ENCODE measurements at regions not wholly inside any gene's neighbourhood (a gene's known extent, or its start where the extent isn't known, plus 50 kb on each side); places are given as distances from the start of the nearest gene placed in this dataset.

DNA sequence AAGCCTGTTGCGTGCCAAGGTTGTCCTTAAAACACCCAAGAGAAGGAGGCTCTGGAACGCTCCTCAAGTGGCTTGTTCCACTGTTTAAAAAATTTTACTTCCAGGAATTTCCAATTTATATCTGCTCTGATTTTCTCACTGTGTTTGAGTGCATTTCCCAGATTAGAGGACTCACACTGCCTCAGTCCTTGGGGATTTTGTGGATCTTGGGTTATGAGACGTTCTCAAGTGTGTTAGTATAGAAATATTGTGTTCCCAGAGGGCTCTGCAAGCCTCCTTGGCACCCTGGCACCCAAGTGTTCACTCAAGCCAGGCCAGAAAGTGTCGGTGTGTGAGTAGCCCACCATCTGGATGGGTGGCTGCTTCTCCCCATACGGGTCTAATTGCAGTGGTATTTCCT, 192.2 kb downstream of the SNX10 start:
- Histone ChIP-seq H3K4me3 (ENCODE audit: low read depth in 1 of 5, low read length in 5 of 5) (no peak overlapping the region), H3K4me1 (ENCODE audit: control insufficient read depth in 5 of 5, insufficient read depth in 5 of 5, low read length in 5 of 5) (peaks cover 0 to 32% (median 16%) of the 10 kb centered on the region in 5 donors), H3K27me3 (ENCODE audit: control insufficient read depth in 5 of 5, insufficient read depth in 4 of 5, low read length in 5 of 5) (no peaks in the 10 kb centered on the region), H3K27ac (ENCODE audit: low read depth, low read length) (no peak overlapping the region), H3K9me3 (ENCODE audit: control insufficient read depth in 5 of 5, low read length in 5 of 5) (no peaks in the 10 kb centered on the region), H3K36me3 (ENCODE audit: control insufficient read depth in 5 of 5, insufficient read depth in 5 of 5, low read length in 5 of 5) (no peaks in the 10 kb centered on the region), H3K9ac (ENCODE audit: low read length in 5 of 5) (no peak overlapping the region)

- Histone ChIP-seq H3K27ac (ENCODE audit: low read depth, low read length) (no peak overlapping the region), H3K27me3 (ENCODE audit: control insufficient read depth in 5 of 5, insufficient read depth in 4 of 5, low read length in 5 of 5) (no peaks in the 10 kb centered on the region), H3K36me3 (ENCODE audit: control insufficient read depth in 5 of 5, insufficient read depth in 5 of 5, low read length in 5 of 5) (no peaks in the 10 kb centered on the region), H3K9me3 (ENCODE audit: control insufficient read depth in 5 of 5, low read length in 5 of 5) (no peaks in the 10 kb centered on the region), H3K4me1 (ENCODE audit: control insufficient read depth in 5 of 5, insufficient read depth in 5 of 5, low read length in 5 of 5) (peaks cover 0 to 22% (median 6%) of the 10 kb centered on the region in 5 donors), H3K4me3 (ENCODE audit: low read depth in 1 of 5, low read length in 5 of 5) (no peak overlapping the region), H3K9ac (ENCODE audit: low read length in 5 of 5) (no peak overlapping the region)
Observed at GRCh38 chr7:26485367-26485934, 193.8 kb downstream of the SNX10 start.

DNA sequence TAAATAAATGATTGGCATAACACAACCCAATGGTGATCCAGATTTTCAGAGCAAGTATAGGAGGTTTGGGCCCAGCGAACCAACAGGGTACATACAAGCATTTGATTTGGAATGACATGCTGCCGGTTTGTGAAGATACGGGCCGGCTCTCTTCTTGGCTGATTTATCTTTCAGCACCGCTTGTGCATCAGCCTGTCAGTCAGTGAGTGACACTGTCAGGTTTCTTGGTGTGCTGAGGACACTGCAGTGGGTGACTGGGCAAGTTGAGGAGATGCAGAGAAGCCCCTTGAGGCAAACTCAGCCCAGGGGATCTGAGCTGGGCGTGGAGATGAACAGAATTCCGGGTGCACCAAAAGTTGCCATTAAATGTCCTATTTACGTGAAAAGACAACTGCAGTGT, 194.5 kb downstream of the SNX10 start:
- Histone ChIP-seq H3K4me1 (ENCODE audit: control insufficient read depth in 5 of 5, insufficient read depth in 5 of 5, low read length in 5 of 5) (peaks cover 0 to 26% (median 6%) of the 10 kb centered on the region in 5 donors), H3K27me3 (ENCODE audit: control insufficient read depth in 5 of 5, insufficient read depth in 4 of 5, low read length in 5 of 5) (peaks cover 0 to 3% (median 0%) of the 10 kb centered on the region in 5 donors), H3K4me3 (ENCODE audit: low read depth in 1 of 5, low read length in 5 of 5) (no peak overlapping the region), H3K9ac (ENCODE audit: low read length in 5 of 5) (no peak overlapping the region), H3K36me3 (ENCODE audit: control insufficient read depth in 5 of 5, insufficient read depth in 5 of 5, low read length in 5 of 5) (no peaks in the 10 kb centered on the region), H3K27ac (ENCODE audit: low read depth, low read length) (no peak overlapping the region), H3K9me3 (ENCODE audit: control insufficient read depth in 5 of 5, low read length in 5 of 5) (no peaks in the 10 kb centered on the region)

DNA sequence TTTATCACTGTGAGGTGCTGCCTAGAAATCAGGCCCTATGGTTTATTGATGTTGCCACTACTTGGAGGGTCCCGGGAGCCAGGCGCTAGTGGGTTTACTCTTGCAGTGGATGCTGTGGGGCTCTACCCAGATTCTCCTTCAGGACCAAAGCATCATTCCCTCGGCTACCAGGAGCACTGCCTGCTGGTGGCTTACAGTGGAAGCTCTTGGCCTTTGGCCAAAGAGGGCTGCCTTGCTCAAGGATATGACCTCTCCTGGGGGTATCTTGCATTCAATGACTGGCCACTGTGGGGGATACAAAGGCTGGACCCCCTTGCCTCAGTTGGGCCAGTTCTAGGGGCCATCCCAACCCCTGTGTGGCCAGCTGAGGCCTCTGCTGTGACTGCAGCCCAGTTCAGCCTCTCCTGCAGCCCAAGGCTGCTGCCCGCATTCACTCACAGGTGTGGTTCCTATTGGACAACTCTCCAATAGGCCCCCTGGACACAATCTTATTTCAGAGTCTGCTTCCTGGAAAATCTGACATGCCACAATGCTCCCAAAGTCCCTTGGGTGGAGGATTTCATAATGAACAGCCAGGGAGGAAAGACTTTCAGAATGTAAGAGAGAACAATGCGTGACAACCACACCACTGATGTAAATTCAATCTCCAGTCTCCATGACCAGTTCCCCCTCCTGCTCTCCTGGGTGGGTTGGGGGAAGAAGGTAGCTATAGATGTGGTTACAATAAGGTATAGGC, 196.3 kb downstream of the SNX10 start:
- H3K27ac ChIP-seq (ENCODE audit: low read depth, low read length): no peak overlapping the region
- H3K4me1 ChIP-seq (ENCODE audit: control insufficient read depth in 5 of 5, insufficient read depth in 5 of 5, low read length in 5 of 5): peaks cover 0 to 26% (median 6%) of the 10 kb centered on the region in 5 donors
- no peaks in the 10 kb centered on the region for H3K9me3 ChIP-seq (ENCODE audit: control insufficient read depth in 5 of 5, low read length in 5 of 5)
- peaks cover 0 to 3% (median 0%) of the 10 kb centered on the region in 5 donors for H3K27me3 ChIP-seq (ENCODE audit: control insufficient read depth in 5 of 5, insufficient read depth in 4 of 5, low read length in 5 of 5)
- no peak overlapping the region for H3K9ac ChIP-seq (ENCODE audit: low read length in 5 of 5)
- no peaks in the 10 kb centered on the region for H3K36me3 ChIP-seq (ENCODE audit: control insufficient read depth in 5 of 5, insufficient read depth in 5 of 5, low read length in 5 of 5)
- H3K4me3 ChIP-seq (ENCODE audit: low read depth in 1 of 5, low read length in 5 of 5): no peak overlapping the region

- Histone ChIP-seq H3K27ac (ENCODE audit: low read depth, low read length) (no peak overlapping the region), H3K36me3 (ENCODE audit: control insufficient read depth in 5 of 5, insufficient read depth in 5 of 5, low read length in 5 of 5) (peaks cover 0 to 4% (median 0%) of the 10 kb centered on the region in 5 donors), H3K4me1 (ENCODE audit: control insufficient read depth in 5 of 5, insufficient read depth in 5 of 5, low read length in 5 of 5) (peaks cover 0 to 26% (median 6%) of the 10 kb centered on the region in 5 donors), H3K9ac (ENCODE audit: low read length in 5 of 5) (no peak overlapping the region), H3K9me3 (ENCODE audit: control insufficient read depth in 5 of 5, low read length in 5 of 5) (no peaks in the 10 kb centered on the region), H3K4me3 (ENCODE audit: low read depth in 1 of 5, low read length in 5 of 5) (no peak overlapping the region), H3K27me3 (ENCODE audit: control insufficient read depth in 5 of 5, insufficient read depth in 4 of 5, low read length in 5 of 5) (peaks cover 0 to 3% (median 0%) of the 10 kb centered on the region in 5 donors)
Observed at GRCh38 chr7:26489391-26489790, 197.7 kb downstream of the SNX10 start.

- Histone ChIP-seq H3K4me1 (ENCODE audit: control insufficient read depth in 5 of 5, insufficient read depth in 5 of 5, low read length in 5 of 5) (peaks cover 0 to 21% (median 3%) of the 10 kb centered on the region in 5 donors), H3K27me3 (ENCODE audit: control insufficient read depth in 5 of 5, insufficient read depth in 4 of 5, low read length in 5 of 5) (peaks cover 0 to 3% (median 0%) of the 10 kb centered on the region in 5 donors), H3K9ac (ENCODE audit: low read length in 5 of 5) (no peak overlapping the region), H3K9me3 (ENCODE audit: control insufficient read depth in 5 of 5, low read length in 5 of 5) (no peaks in the 10 kb centered on the region), H3K4me3 (ENCODE audit: low read depth in 1 of 5, low read length in 5 of 5) (no peak overlapping the region), H3K27ac (ENCODE audit: low read depth, low read length) (no peak overlapping the region), H3K36me3 (ENCODE audit: control insufficient read depth in 5 of 5, insufficient read depth in 5 of 5, low read length in 5 of 5) (peaks cover 0 to 4% (median 0%) of the 10 kb centered on the region in 5 donors)
Observed at GRCh38 chr7:26489906-26490639, 198.4 kb downstream of the SNX10 start.

DNA sequence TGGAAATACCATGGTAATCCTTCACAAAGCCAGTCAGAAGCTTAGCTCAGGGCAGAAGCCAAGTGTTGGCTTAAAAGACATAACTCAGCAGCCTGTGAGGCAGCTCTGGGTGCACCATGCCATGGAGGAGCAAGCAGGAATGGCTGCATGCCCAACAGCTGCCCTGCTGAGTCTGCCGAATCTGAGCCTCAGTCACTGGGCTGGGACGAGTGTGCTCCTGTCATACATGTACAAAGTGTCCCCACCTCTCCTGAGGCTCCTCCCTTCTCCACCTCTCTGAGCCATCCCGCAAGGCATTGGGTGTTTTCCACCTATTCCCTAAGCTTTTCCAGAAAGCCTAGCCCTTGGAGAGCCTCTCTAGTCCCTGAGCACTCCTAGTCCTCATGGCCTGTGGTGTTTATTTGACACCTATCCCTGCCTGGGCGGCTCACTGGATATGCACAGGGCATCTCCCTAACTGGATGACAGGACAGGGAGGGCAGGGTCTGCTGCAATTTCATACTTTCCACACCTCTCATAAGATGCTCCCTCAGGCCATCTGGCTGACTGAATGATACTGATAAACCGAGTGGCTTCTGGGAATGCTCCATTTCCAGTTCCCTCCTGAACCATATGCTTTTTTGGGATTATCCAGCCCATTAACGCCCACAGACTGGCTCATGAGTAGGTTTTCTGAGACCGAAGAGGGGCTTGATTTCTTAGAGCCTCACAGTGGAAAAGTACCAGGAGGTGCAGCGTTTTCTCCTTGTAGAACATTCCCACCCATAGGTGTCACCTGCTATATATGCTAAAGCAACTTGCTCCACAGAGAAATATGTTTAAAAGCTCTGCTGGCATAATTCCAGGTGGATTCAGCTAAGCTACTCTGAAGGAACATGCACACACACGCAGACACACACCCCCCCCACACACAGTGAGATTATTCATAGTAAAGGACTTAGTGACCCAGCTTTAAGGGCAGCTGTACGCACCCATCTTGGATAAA, 199.3 kb downstream of the SNX10 start:
- H3K27ac ChIP-seq (ENCODE audit: low read depth, low read length): no peak overlapping the region
- H3K4me3 ChIP-seq (ENCODE audit: low read depth in 1 of 5, low read length in 5 of 5): no peak overlapping the region
- H3K9me3 ChIP-seq (ENCODE audit: control insufficient read depth in 5 of 5, low read length in 5 of 5): no peaks in the 10 kb centered on the region
- H3K9ac ChIP-seq (ENCODE audit: low read length in 5 of 5): no peak overlapping the region
- peaks cover 0 to 3% (median 0%) of the 10 kb centered on the region in 5 donors for H3K27me3 ChIP-seq (ENCODE audit: control insufficient read depth in 5 of 5, insufficient read depth in 4 of 5, low read length in 5 of 5)
- H3K4me1 ChIP-seq (ENCODE audit: control insufficient read depth in 5 of 5, insufficient read depth in 5 of 5, low read length in 5 of 5): peaks cover 0 to 13% (median 0%) of the 10 kb centered on the region in 5 donors
- H3K36me3 ChIP-seq (ENCODE audit: control insufficient read depth in 5 of 5, insufficient read depth in 5 of 5, low read length in 5 of 5): peaks cover 0 to 4% (median 0%) of the 10 kb centered on the region in 5 donors

DNA sequence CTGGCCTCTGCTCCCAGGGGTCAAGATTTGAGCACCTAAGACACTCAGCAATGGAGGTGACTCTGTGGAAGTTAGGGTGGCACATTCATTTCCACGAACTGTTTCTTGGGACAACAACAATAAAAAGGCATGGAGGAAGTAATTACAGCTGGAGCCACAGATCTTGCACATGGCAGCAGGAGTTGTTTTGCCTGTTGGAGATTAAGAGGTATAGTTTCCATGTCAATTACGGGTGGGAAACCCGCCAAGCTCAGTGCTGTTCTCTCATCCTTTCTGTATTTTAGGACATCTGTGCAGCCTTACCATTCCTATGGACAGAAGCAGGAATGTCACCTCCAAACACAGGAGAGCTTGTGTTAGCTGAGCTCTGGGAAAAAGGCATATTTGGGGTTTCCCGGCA, 201.2 kb downstream of the SNX10 start:
- Histone ChIP-seq H3K27ac (ENCODE audit: low read depth, low read length) (no peak overlapping the region), H3K9ac (ENCODE audit: low read length in 5 of 5) (no peak overlapping the region), H3K36me3 (ENCODE audit: control insufficient read depth in 5 of 5, insufficient read depth in 5 of 5, low read length in 5 of 5) (peaks cover 0 to 4% (median 0%) of the 10 kb centered on the region in 5 donors), H3K9me3 (ENCODE audit: control insufficient read depth in 5 of 5, low read length in 5 of 5) (no peaks in the 10 kb centered on the region), H3K27me3 (ENCODE audit: control insufficient read depth in 5 of 5, insufficient read depth in 4 of 5, low read length in 5 of 5) (peaks cover 0 to 3% (median 0%) of the 10 kb centered on the region in 5 donors), H3K4me1 (ENCODE audit: control insufficient read depth in 5 of 5, insufficient read depth in 5 of 5, low read length in 5 of 5) (peaks cover 0 to 12% (median 0%) of the 10 kb centered on the region in 5 donors), H3K4me3 (ENCODE audit: low read depth in 1 of 5, low read length in 5 of 5) (no peak overlapping the region)

- Histone ChIP-seq H3K4me3 (ENCODE audit: low read depth in 1 of 5, low read length in 5 of 5) (no peak overlapping the region), H3K27ac (ENCODE audit: low read depth, low read length) (no peak overlapping the region), H3K9me3 (ENCODE audit: control insufficient read depth in 5 of 5, low read length in 5 of 5) (no peaks in the 10 kb centered on the region), H3K36me3 (ENCODE audit: control insufficient read depth in 5 of 5, insufficient read depth in 5 of 5, low read length in 5 of 5) (peaks cover 0 to 4% (median 0%) of the 10 kb centered on the region in 5 donors), H3K9ac (ENCODE audit: low read length in 5 of 5) (no peak overlapping the region), H3K4me1 (ENCODE audit: control insufficient read depth in 5 of 5, insufficient read depth in 5 of 5, low read length in 5 of 5) (peaks cover 0 to 5% (median 0%) of the 10 kb centered on the region in 5 donors), H3K27me3 (ENCODE audit: control insufficient read depth in 5 of 5, insufficient read depth in 4 of 5, low read length in 5 of 5) (peaks cover 0 to 3% (median 0%) of the 10 kb centered on the region in 5 donors)
Observed at GRCh38 chr7:26493737-26494428, 202.2 kb downstream of the SNX10 start.

Data from subcutaneous abdominal adipose tissue (tissue), 5 donors.